HG02970 (cell line): ENCODE measurements at regions not wholly inside any gene's neighbourhood (a gene's known extent, or its start where the extent isn't known, plus 50 kb on each side); places are given as distances from the start of the nearest gene placed in this dataset.

Experiments used
- ATAC-seq: cut with Tn5 transposase; IDR thresholded peaks from one replicate; pipeline ENCODE4 v1.9.1; 2021; ENCODE audit warnings: mild to moderate bottlenecking, moderate library complexity, moderate number of reproducible peaks; ENCODE audit not compliant: unreplicated experiment, low FRiP score

DNA sequence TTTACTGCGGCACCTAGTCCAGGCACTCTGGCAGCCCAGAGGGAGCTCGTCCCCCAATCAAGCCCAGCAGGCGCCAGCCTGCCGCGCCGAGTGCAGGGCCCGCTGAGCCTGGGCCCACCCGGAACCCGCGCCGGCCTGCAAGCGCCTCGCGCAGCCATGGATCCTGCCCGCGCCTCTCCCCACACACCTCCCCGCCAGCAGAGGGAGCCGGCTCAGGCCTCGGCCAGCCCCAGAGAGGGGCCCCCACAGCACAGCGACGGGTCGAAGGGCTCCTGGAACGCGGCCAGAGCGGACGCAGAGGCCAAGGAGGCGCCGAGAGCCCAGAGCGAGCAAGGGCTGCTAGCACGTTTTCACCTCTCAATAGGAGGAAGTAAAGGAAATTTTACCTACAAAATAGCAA, 767.0 kb downstream of the MRPL39 start:
- no peak for ATAC-seq

DNA sequence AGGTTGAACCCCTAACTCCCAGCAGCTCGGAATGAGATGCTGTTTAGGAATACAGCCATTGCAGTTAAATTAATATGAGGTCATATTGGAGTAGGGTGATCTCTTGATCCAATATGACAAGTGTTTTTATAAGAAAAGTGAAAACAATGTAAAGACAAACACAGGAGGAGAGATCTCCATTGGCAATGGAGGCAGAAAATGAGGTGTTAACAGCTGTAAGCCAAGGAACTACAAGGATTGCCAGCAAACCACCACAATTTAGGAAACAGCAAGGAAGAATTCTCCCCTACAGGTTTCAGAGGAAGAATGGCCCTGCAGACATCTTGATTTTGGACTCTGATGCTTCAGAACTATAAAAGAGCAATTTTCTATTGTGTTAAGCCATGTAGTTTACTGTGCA, 774.3 kb downstream of the MRPL39 start:
- no peak for ATAC-seq

DNA sequence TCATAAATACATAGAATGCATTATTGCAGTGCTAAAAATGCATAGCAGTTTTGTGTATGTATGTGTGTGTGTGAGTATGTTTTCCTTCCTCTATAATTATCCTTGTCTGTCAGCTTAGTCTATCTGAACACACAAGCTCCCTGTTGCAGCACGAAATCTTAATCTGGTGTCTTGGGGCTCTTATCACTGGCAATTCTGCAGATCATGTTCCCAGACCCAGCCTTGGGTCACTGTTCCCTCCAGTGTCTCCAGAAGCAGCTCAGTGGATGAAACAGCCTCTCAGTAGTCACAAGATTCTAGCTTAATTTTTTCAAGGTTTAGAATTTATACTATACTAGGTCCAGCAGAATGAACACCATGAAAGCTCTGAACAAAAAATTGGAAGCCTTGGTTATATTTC, 777.9 kb downstream of the MRPL39 start:
- ATAC-seq = no peak

DNA sequence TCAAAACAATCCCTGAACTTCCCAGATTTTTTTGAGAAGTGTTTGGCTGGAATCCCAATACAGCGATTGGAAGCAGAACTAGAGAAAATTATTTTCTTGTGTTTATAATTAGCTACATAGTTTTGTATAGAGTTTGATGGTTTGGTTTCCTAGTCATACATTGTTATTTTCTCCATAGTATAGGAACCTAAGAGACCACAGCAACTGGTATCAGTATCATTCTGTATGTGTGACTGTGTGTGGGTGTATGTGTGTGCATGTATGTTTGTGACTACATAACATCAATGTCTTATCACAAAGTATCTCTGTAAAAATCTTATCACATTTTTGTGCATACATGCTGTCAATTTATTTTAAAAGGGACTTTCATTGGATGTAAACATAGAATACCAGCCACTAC, 780.5 kb downstream of the MRPL39 start:
- no peak for ATAC-seq

DNA sequence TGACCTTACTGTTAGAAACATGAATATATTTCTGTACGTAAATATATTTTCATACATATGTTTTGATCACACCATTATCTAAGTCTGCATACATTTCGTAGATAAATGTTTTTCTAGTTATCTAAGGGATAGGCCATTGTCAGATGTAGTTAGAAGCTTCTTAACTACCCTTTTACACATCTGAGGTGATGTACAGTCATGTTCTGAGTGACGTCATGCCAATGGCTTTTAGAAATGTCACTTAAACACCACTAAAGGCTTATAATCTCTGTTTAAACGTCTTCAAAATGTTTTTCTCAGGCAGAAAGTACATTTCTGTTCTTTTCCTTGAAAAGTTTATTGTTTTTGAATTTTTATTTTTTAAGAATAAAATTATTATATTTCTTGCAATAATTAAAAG, 781.9 kb downstream of the MRPL39 start:
- ATAC-seq = no peak

DNA sequence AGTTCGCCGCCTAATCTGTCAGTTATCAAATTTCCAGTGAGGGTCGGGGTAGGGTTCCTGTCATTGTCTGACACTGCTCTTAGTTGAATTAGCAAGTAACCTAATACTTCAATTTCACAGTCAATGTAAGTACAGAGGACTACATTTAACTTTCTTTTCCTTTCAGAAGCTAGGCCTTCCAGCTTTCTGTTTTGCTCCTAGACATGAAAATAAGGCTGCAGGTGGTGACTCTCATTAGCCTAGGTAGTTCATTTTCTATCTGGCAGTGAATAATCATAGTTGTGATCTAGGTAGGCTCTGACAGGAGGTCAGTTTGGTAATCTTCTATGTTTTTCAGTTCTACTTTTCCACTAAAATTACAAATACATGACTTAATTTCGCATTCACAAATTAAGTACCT, 783.1 kb downstream of the MRPL39 start:
- no peak for ATAC-seq

DNA sequence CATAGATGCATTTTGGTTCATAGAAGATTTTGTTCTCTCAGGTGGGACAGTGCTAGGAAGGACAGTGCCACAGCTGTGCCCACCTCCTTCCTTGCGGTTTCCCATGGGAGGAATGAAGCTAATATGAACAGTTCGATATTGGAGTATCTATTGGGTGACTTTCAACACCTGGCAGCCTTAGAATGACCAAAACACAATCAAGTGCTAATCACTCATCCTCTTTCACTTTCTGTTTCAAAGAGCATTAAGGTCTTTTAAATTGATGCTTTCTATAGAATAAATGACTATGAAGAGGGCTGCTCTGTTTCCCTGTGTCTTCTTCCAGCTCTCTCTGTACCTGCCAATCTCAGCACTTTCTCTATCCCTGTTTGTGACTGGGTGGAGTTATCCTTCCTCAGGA, 784.0 kb downstream of the MRPL39 start:
- ATAC-seq = no peak

DNA sequence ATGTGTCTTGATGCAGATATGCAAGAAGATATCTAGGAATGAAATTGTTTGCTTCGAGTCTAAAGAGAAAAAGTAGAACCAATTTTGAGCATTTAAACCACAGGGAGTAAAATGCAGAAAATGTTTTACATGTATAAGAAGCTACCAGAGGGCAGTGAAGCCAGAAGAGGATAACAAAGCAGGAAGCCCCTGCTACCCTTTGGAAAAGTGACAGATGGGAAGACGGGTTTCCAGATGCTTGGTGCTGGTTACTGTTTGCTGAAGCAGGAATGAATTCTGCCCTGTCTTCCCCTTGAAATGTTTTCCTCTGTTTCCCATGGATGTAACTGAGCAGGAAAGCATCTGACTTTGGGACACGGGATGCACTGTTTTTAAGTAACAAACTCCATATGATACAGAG, 822.2 kb downstream of the MRPL39 start:
- ATAC-seq = no peak

DNA sequence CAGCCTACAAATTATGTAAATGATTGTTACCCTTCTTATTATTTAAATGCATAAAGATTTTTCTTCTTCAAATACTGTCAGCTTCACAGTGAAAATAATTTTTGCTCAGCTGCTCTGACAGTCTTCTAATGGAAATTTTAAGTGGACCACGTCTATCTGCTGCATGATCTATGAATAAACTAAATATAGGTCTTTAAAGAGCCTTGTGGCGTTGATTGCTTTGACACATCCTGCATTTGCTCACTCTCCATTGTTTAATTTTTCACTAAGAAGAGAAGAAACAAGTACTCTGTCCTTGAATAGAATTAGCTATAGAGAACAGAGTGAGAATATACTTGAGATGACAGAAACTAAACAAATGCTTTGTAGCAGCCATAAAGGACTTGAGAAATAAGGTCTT, 826.1 kb downstream of the MRPL39 start:
- ATAC-seq = no peak

DNA sequence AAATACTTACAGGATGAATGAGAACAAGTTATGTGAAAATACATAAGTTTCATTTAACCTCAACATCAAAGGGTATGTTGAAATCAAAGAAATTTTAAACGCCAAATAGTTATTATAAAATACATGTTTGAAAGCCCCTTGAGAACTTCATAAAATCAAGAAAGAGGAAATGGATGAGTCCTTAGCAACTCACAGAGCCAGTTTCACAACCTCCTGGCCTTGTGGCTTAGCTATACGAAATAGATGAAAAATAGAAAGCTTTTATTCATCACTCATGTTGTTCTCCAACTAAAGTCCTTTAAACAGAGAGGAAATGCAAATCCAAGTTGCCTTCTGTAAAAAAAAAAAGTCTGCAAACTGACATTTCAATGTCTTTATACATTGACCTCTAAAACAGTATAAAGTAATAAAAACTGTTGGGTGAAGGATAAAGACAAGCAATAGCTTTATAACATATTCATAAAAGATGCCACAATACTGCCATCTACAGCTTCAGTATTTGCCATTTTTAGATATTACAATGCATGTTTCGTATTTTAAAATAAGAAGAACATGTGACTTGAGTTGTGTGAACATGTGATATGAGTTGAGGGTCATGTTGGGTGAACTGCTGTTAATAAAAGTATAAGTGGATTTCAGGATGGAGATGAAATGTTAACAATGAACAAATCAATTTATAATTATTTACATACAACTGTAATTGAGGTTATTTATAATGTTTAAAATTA, 847.8 kb downstream of the MRPL39 start:
- ATAC-seq = no peak

DNA sequence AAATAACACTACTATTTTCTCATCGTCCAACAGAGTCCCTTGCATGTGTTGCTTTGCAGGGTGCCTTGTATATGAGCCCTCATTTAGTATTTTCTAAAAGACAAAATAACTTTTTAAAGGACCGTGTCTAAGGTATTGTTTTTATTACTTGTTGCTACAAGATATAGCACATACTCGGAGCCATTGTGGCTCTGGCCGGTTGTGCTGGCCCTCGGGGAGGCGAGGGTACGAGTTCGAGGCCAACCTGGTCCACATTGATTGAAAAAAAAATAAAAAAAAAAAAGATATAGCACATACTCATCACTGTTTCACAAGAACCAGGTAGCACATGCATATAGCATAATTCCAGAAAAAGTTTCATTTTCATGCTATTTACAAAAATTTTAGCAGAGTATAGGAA, 869.2 kb downstream of the MRPL39 start:
- ATAC-seq = no peak

DNA sequence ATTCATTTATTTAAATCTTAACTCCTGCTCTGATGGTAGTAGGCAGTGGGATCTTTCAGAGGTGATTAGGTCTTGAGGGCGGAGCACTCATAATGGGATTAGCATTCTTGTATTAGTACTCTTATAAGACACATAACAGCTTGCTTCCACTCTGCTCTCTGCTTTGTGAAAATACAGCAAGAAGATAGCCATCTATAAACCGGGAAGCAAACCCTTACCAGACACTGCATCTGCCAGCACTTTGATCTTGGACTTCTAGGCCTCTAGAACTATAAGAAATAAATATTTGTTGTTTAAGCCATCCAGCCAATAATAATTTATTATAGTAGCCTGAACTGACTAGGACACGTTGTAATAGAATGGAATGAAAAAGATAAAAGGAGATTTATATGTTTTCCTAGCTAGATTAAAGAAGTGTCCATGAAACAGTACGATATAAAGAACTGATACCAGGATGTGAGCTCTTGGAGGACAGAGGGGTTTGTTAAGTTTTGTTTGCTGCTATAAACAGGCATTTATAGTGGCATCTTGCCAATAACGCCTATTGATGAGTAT, 869.9 kb downstream of the MRPL39 start:
- ATAC-seq = no peak

DNA sequence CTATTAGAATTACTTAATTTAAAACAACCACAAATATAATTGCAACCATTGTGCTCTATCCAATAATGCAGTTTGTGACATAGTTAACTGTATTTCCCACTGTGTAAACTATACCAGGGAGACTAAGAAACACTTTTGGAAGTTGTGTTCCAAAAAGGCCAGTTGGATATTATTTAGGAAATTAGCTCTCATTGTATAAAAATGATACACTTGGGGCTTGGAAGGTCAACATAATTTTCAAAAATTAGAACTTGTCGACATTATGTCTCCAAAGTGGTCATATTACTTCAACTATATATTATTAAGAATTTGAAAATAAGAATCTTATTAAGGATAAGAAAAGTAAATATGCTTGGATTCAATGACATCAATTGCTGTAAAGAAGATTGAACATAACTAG, 876.6 kb downstream of the MRPL39 start:
- ATAC-seq = no peak

DNA sequence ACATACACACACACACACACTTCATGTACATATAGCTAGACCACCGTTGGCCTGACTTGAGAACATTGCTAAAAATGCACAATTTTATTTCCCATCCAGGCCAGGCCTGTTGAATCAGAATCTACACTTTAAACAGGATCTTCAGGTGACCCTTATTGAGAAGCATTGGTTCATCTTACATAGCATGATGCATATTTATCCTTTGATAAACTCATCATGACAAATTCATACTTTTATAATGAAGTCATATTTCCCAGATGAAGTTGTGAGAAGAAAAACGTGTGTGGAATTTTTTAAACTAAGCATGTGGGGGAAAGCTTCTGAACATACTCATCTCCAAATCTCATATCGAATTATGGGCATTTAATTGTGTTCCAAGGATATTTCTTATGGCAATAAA, 877.7 kb downstream of the MRPL39 start:
- ATAC-seq = no peak

DNA sequence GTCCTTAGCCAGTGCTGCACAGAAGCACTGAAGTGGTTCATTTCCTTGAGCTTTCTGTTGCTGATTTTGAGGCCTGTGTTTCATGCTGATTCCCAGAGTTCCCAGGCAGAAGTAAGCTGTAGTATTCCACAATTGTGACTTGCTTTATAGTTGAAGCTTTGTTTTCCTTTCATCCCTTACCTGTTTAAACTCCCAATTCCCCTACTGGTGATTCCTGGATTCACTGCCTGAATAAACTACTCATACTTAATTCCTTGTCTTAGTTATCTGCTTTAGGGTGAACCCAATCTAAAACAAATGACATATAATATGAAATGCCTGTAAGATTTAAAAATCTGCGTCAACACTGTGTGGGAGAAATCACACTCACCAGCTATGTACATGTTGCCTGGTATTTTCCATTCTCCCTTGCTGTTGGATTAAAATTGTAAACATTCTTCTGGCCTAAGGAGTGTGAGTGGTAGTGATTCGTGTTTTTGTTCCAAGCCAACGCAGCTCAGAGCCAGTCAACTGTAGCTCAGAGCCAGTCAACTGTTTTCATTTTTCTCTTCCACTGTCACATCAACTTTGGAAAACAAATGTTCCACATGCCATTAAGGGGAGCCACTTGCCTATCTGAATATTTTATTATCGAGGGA, 879.4 kb downstream of the MRPL39 start:
- no peak for ATAC-seq

DNA sequence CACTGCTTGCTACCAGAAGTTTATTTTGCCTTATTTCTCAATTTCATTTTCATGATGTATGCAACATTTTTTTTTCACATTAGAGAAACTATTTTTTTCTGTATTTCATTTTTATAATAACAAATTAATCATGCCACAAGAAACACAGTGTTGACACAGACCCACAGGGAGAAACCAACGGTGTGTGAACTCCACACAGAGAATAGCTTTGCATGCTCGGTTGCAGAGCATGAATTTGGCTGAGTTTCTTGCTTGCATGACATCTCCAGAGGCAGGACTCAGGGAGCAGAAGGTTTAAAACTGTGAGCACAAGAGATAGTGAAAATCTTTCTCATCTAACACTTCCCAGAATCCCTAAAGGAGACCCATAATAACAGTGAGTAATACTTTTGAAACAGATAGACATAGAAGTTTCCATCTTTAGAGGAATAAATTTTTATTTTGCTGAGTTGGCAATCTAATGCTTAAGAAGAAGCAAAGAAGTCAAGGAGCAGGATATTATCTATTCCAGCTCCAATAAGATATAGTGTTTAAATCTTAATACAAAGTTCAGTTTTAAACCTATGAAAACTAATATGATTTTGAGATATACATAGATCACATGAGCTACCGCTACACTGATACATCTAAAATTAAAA, 890.9 kb downstream of the MRPL39 start:
- ATAC-seq = no peak

DNA sequence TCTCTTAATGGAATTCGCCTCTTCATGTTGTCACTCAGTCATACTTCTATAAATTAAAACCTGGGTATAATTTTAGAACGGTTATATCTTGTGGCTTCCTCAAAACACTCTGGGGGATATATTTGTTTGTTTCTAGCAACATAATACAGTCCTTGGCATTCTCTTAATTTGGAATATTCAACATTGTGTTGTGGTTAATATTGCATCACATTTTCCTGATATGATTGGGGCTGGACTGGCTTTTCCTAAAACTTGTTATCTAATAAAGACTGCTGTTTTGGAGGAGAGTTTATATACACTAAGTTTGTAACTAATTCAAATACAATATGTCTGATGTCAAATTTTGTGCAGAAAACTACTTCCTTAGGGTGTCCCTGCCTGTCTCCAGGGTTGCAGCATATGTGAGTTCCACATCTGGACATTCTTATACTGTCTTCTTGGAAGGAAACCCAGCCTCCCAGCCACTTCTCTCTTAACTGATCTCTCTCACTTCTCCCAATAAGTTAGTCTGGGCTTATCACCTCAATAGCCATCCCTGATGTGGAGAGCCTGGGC, 892.6 kb downstream of the MRPL39 start:
- no peak for ATAC-seq

DNA sequence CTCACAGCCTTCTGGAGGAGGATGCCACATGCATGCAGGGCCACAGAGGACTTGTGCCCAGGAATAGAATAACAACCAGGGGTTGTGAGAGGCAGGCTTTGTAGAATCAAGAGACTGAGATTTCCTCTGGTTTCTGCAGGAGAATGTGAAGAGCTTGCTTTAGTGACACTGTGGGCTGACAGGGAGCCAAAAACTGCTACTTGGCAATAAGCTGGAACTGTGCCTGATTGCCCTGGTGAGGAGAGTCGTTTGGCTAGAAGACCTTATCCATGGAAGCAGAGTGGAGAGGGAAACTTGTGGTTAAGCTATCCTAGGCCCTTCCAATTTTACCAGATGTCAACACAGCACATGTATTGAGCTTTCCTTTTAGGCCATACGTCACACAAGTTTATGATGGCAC, 902.1 kb downstream of the MRPL39 start:
- ATAC-seq = no peak

DNA sequence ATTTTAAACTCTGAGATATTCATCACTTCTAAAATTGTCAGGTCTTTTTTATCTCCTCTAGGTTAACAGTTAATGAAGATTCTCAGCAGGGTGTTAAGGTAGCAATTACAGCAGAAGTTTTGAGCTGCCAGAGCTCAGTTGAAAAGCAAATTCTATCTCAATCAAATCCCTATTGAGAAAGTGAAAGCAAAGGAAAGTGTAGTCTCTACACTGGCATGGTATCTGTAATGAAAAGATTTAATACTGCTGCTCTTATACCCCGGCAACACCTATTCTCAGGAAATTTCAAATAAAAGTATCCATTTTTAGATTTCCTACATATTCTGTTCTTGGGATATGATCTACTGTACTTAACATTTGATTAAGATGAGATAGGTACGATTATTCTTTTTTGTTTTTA, 913.5 kb downstream of the MRPL39 start:
- no peak for ATAC-seq

DNA sequence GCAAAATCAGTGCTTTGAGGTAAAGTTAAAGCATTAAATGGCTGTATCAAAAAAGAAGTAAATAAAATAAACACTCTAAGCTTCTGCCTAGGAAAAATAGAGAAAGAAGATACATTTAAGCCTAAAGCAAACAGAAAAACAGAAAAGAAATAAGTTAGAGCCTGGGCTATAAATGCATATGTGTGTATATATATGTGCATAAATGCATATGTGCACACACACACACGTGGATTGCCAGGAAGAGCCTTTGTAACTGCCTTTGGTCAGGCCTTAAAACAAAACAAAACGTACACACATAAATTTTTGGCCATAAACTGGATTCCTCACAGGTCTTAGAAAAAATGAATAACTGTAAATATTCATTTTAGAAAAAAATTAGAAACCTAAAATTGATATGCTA, 925.8 kb downstream of the MRPL39 start:
- ATAC-seq = no peak

DNA sequence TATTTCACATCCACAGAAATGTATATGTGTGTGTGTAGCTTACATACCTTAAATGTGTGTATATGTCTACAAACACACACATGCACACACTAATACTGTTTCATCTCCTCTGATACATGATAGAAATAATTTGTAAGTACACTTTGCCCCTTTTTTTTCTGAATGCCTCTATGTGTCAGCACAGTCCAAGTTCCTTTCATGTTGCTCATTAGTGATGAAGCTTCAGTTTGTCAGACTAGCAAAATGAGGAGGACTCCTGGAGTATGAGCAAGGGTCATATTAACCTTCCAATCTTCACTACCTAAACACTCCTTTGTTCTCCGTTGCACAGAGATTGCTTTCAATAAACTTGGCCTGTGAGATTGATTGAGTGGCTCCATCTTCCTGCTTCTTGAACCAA, 935.4 kb downstream of the MRPL39 start:
- ATAC-seq = no peak
